Left lung (tissue), 4 donors: ENCODE measurements at regions not wholly inside any gene's neighbourhood (a gene's known extent, or its start where the extent isn't known, plus 50 kb on each side); places are given as distances from the start of the nearest gene placed in this dataset.

Experiments used
- ATAC-seq: fragments of 200-7000 bp; cut with Tn5 transposase; one replicate; pipeline ENCODE4 v1.9.1; 2020; ENCODE audit warnings: moderate library complexity
- DNase-seq, 4 donors: peaks; one replicate each; pipeline ENCODE4 v3.0.0-alpha.2; 2013 to 2020
- H3K27ac ChIP-seq, 2 donors: fragments of 200-600 bp; sonication (generic) in 1 of 2; one replicate each; pipeline versions ENCODE4 v1.5.0 to v1.8.0; 2020 to 2021
- H3K27me3 ChIP-seq, 2 donors: fragments of 200-600 bp; sonication (generic) in 1 of 2; one replicate each; pipeline versions ENCODE4 v1.5.0 to v1.8.0; 2020 to 2021
- H3K36me3 ChIP-seq, 2 donors: fragments of 200-600 bp; sonication (generic) in 1 of 2; one replicate each; pipeline versions ENCODE4 v1.5.0 to v1.8.0; 2020 to 2021
- H3K4me1 ChIP-seq, 2 donors: fragments of 200-600 bp; one replicate each; pipeline ENCODE4 v1.8.0; 2021
- H3K4me3 ChIP-seq, 2 donors: fragments of 200-600 bp; sonication (generic) in 1 of 2; one replicate each; pipeline versions ENCODE4 v1.5.0 to v1.8.0; 2020 to 2021; ENCODE audit warnings: mild to moderate bottlenecking in 1 of 2
- H3K9me3 ChIP-seq, 2 donors: fragments of 200-600 bp; sonication (generic) in 1 of 2; one replicate each; pipeline versions ENCODE4 v1.5.0 to v1.8.0; 2020 to 2021
- CTCF ChIP-seq, 2 donors: fragments of 200-600 bp; sonication (generic) in 1 of 2; IDR thresholded peaks; one replicate each; pipeline versions ENCODE4 v1.5.0 to v1.8.0; 2021; ENCODE audit warnings: antibody characterized with exemption in 2 of 2
- intact Hi-C, 2 donors: fragments of 100-400 bp; cut with DNase I; formaldehyde crosslinking; loops; one replicate each; pipeline versions ENCODE4 v1.11.2 to v1.14.2; 2022
- donor health status: DM: no; HTN: yes; CAD: no.
- donor health status: DM: no; HTN: no; CAD: no.

GRCh38 chr11:109553284-109553683, 131.3 kb downstream of the C11orf87 start:
- H3K9me3 ChIP-seq: peaks cover 0 to 4% of the 10 kb centered on the region in 2 donors
- ATAC-seq: no peak
- H3K4me1 ChIP-seq: peaks cover 0 to under 1% of the 10 kb centered on the region in 2 donors
- intact Hi-C loops: no loop called here
- no peak for DNase-seq
- no peak for TF ChIP-seq CTCF (IDR thresholded peaks at IDR 0.05)
- no peaks in the 10 kb centered on the region for H3K27me3 ChIP-seq
- no peak overlapping the region for H3K27ac ChIP-seq
- H3K4me3 ChIP-seq: no peak overlapping the region
- H3K36me3 ChIP-seq: no peaks in the 10 kb centered on the region

- TF ChIP-seq CTCF (IDR thresholded peaks at IDR 0.05): no peak
- Histone ChIP-seq H3K36me3 (no peaks in the 10 kb centered on the region), H3K4me1 (no peaks in the 10 kb centered on the region), H3K27ac (no peak overlapping the region), H3K9me3 (peaks cover 0 to 8% of the 10 kb centered on the region in 2 donors), H3K27me3 (no peaks in the 10 kb centered on the region), H3K4me3 (no peak overlapping the region)
- ATAC-seq: no peak
- no peak for DNase-seq
- intact Hi-C loops: no loop called here
These were observed 133.0 kb downstream of the C11orf87 start for GRCh38 chr11:109554951-109555350.

- no peak overlapping the region for H3K27ac ChIP-seq
- ATAC-seq: no peak
- intact Hi-C loops: no loop called here
These were observed 142.3 kb downstream of the C11orf87 start for GRCh38 chr11:109564241-109564640.

GRCh38 chr11:109582470-109582869, 160.5 kb downstream of the C11orf87 start:
- no peaks in the 10 kb centered on the region for H3K4me1 ChIP-seq
- no peak for ATAC-seq
- H3K27me3 ChIP-seq: no peaks in the 10 kb centered on the region
- no peak for TF ChIP-seq CTCF (IDR thresholded peaks at IDR 0.05)
- H3K27ac ChIP-seq: no peak overlapping the region
- no peak overlapping the region for H3K4me3 ChIP-seq
- H3K36me3 ChIP-seq: no peaks in the 10 kb centered on the region
- no peak for DNase-seq
- intact Hi-C loops: no loop called here
- peaks cover 0 to 4% of the 10 kb centered on the region in 2 donors for H3K9me3 ChIP-seq

More at GRCh38 chr11:109564241-109564640, 142.3 kb downstream of the C11orf87 start:
- Histone ChIP-seq H3K4me3 (no peak overlapping the region), H3K27me3 (no peaks in the 10 kb centered on the region), H3K36me3 (no peaks in the 10 kb centered on the region), H3K9me3 (peaks cover 0 to 19% of the 10 kb centered on the region in 2 donors), H3K4me1 (no peaks in the 10 kb centered on the region)
- TF ChIP-seq CTCF (IDR thresholded peaks at IDR 0.05): no peak
- no peak for DNase-seq

GRCh38 chr11:109584001-109584972, 162.3 kb downstream of the C11orf87 start:
- no peaks in the 10 kb centered on the region for H3K9me3 ChIP-seq
- TF ChIP-seq CTCF (IDR thresholded peaks at IDR 0.05): no peak
- H3K27ac ChIP-seq: no peak overlapping the region
- no peak for DNase-seq
- no peak for ATAC-seq
- H3K36me3 ChIP-seq: no peaks in the 10 kb centered on the region
- no peaks in the 10 kb centered on the region for H3K27me3 ChIP-seq
- intact Hi-C loops: no loop called here
- H3K4me3 ChIP-seq: no peak overlapping the region
- no peaks in the 10 kb centered on the region for H3K4me1 ChIP-seq
